WTC11 (cell line): ENCODE measurements at regions not wholly inside any gene's neighbourhood (a gene's known extent, or its start where the extent isn't known, plus 50 kb on each side); places are given as distances from the start of the nearest gene placed in this dataset.

Experiments used
- ESRRA ChIP-seq: sonication (generic); formaldehyde crosslinking; IDR thresholded peaks from 2 replicates; pipeline ENCODE4 v1.8.1; 2022; ENCODE audit warnings: mild to moderate bottlenecking, missing genetic modification reagents, borderline replicate concordance
- FOXJ3 ChIP-seq: sonication (generic); formaldehyde crosslinking; IDR thresholded peaks from 2 replicates; pipeline ENCODE4 v1.9.0; 2021; ENCODE audit warnings: missing genetic modification reagents, mild to moderate bottlenecking, borderline replicate concordance
- FOXP1 ChIP-seq: sonication (generic); formaldehyde crosslinking; IDR thresholded peaks from 2 replicates; pipeline ENCODE4 v1.8.0; 2022; ENCODE audit warnings: missing genetic modification reagents, mild to moderate bottlenecking, moderate library complexity, borderline replicate concordance
- MAX ChIP-seq: sonication (generic); formaldehyde crosslinking; IDR thresholded peaks from 2 replicates; pipeline ENCODE4 v1.8.0; 2022; ENCODE audit warnings: mild to moderate bottlenecking, missing genetic modification reagents
- SOX15 ChIP-seq: fragments of 250-450 bp; sonication (Bioruptor Pico); IDR thresholded peaks from 2 replicates; pipeline ENCODE4 v1.9.0; 2021; ENCODE audit warnings: mild to moderate bottlenecking
- ZNF219 ChIP-seq: sonication (generic); formaldehyde crosslinking; IDR thresholded peaks from 2 replicates; pipeline ENCODE4 v1.8.0; 2023; ENCODE audit warnings: missing genetic modification reagents, mild to moderate bottlenecking, borderline replicate concordance
- TF ChIP-seq, protein P1 (sequence below): fragments of 200-600 bp; IDR thresholded peaks from 2 replicates; pipeline ENCODE4 v1.8.0; 2022; ENCODE audit warnings: antibody characterized with exemption
- TF ChIP-seq, protein P2 (sequence below): sonication (generic); formaldehyde crosslinking; IDR thresholded peaks from 2 replicates; pipeline ENCODE4 v1.8.1; 2022; ENCODE audit warnings: mild to moderate bottlenecking, missing genetic modification reagents, moderate library complexity, borderline replicate concordance
- TF ChIP-seq, protein P3 (sequence below): sonication (generic); formaldehyde crosslinking; IDR thresholded peaks from 2 replicates; pipeline ENCODE4 v1.8.0; 2023; ENCODE audit warnings: mild to moderate bottlenecking, missing genetic modification reagents
- TF ChIP-seq, protein P4 (sequence below): sonication (generic); formaldehyde crosslinking; conservative IDR thresholded peaks from 2 replicates; pipeline ENCODE4 v1.8.1; 2022; ENCODE audit warnings: mild to moderate bottlenecking, missing genetic modification reagents
- TF ChIP-seq, protein P5 (sequence below): sonication (generic); formaldehyde crosslinking; IDR thresholded peaks from 2 replicates; pipeline ENCODE4 v1.8.1; 2023; ENCODE audit warnings: mild to moderate bottlenecking, missing genetic modification reagents, moderate library complexity
- TF ChIP-seq, protein P6 (sequence below): sonication (generic); formaldehyde crosslinking; IDR thresholded peaks from 2 replicates; pipeline ENCODE4 v1.8.0; 2022; ENCODE audit warnings: mild to moderate bottlenecking, missing genetic modification reagents
- TF ChIP-seq, protein P7 (sequence below): sonication (generic); formaldehyde crosslinking; IDR thresholded peaks from 2 replicates; pipeline ENCODE4 v1.8.1; 2022; ENCODE audit warnings: mild to moderate bottlenecking, moderate library complexity, missing genetic modification reagents

GRCh38 chr6:169034516-169035167, 219.0 kb downstream of the THBS2 start:
- TF ChIP-seq SOX15 (no peak), ESRRA (CRISPR knock-in tag) (no peak), MAX (CRISPR knock-in tag) (no peak), FOXP1 (no peak), ZNF219 (CRISPR knock-in tag) (no peak), FOXJ3 (CRISPR knock-in tag) (no peak)
- TF ChIP-seq, protein P1, sequence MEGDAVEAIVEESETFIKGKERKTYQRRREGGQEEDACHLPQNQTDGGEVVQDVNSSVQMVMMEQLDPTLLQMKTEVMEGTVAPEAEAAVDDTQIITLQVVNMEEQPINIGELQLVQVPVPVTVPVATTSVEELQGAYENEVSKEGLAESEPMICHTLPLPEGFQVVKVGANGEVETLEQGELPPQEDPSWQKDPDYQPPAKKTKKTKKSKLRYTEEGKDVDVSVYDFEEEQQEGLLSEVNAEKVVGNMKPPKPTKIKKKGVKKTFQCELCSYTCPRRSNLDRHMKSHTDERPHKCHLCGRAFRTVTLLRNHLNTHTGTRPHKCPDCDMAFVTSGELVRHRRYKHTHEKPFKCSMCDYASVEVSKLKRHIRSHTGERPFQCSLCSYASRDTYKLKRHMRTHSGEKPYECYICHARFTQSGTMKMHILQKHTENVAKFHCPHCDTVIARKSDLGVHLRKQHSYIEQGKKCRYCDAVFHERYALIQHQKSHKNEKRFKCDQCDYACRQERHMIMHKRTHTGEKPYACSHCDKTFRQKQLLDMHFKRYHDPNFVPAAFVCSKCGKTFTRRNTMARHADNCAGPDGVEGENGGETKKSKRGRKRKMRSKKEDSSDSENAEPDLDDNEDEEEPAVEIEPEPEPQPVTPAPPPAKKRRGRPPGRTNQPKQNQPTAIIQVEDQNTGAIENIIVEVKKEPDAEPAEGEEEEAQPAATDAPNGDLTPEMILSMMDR = no peak
- TF ChIP-seq, protein P2, sequence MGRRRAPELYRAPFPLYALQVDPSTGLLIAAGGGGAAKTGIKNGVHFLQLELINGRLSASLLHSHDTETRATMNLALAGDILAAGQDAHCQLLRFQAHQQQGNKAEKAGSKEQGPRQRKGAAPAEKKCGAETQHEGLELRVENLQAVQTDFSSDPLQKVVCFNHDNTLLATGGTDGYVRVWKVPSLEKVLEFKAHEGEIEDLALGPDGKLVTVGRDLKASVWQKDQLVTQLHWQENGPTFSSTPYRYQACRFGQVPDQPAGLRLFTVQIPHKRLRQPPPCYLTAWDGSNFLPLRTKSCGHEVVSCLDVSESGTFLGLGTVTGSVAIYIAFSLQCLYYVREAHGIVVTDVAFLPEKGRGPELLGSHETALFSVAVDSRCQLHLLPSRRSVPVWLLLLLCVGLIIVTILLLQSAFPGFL (CRISPR knock-in tag) = no peak
- TF ChIP-seq, protein P3, sequence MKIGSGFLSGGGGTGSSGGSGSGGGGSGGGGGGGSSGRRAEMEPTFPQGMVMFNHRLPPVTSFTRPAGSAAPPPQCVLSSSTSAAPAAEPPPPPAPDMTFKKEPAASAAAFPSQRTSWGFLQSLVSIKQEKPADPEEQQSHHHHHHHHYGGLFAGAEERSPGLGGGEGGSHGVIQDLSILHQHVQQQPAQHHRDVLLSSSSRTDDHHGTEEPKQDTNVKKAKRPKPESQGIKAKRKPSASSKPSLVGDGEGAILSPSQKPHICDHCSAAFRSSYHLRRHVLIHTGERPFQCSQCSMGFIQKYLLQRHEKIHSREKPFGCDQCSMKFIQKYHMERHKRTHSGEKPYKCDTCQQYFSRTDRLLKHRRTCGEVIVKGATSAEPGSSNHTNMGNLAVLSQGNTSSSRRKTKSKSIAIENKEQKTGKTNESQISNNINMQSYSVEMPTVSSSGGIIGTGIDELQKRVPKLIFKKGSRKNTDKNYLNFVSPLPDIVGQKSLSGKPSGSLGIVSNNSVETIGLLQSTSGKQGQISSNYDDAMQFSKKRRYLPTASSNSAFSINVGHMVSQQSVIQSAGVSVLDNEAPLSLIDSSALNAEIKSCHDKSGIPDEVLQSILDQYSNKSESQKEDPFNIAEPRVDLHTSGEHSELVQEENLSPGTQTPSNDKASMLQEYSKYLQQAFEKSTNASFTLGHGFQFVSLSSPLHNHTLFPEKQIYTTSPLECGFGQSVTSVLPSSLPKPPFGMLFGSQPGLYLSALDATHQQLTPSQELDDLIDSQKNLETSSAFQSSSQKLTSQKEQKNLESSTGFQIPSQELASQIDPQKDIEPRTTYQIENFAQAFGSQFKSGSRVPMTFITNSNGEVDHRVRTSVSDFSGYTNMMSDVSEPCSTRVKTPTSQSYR = no peak
- TF ChIP-seq, protein P4, sequence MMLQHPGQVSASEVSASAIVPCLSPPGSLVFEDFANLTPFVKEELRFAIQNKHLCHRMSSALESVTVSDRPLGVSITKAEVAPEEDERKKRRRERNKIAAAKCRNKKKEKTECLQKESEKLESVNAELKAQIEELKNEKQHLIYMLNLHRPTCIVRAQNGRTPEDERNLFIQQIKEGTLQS = no peak
- TF ChIP-seq, protein P5, sequence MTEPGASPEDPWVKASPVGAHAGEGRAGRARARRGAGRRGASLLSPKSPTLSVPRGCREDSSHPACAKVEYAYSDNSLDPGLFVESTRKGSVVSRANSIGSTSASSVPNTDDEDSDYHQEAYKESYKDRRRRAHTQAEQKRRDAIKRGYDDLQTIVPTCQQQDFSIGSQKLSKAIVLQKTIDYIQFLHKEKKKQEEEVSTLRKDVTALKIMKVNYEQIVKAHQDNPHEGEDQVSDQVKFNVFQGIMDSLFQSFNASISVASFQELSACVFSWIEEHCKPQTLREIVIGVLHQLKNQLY (CRISPR knock-in tag) = no peak
- TF ChIP-seq, protein P6, sequence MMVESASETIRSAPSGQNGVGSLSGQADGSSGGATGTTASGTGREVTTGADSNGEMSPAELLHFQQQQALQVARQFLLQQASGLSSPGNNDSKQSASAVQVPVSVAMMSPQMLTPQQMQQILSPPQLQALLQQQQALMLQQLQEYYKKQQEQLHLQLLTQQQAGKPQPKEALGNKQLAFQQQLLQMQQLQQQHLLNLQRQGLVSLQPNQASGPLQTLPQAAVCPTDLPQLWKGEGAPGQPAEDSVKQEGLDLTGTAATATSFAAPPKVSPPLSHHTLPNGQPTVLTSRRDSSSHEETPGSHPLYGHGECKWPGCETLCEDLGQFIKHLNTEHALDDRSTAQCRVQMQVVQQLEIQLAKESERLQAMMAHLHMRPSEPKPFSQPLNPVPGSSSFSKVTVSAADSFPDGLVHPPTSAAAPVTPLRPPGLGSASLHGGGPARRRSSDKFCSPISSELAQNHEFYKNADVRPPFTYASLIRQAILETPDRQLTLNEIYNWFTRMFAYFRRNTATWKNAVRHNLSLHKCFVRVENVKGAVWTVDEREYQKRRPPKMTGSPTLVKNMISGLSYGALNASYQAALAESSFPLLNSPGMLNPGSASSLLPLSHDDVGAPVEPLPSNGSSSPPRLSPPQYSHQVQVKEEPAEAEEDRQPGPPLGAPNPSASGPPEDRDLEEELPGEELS (CRISPR knock-in tag) = no peak
- TF ChIP-seq, protein P7, sequence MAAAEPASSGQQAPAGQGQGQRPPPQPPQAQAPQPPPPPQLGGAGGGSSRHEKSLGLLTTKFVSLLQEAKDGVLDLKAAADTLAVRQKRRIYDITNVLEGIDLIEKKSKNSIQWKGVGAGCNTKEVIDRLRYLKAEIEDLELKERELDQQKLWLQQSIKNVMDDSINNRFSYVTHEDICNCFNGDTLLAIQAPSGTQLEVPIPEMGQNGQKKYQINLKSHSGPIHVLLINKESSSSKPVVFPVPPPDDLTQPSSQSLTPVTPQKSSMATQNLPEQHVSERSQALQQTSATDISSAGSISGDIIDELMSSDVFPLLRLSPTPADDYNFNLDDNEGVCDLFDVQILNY = no peak
